ENCODE measurements at regions not wholly inside any gene's neighbourhood (a gene's known extent, or its start where the extent isn't known, plus 50 kb on each side); places are given as distances from the start of the nearest gene placed in this dataset.

DNA sequence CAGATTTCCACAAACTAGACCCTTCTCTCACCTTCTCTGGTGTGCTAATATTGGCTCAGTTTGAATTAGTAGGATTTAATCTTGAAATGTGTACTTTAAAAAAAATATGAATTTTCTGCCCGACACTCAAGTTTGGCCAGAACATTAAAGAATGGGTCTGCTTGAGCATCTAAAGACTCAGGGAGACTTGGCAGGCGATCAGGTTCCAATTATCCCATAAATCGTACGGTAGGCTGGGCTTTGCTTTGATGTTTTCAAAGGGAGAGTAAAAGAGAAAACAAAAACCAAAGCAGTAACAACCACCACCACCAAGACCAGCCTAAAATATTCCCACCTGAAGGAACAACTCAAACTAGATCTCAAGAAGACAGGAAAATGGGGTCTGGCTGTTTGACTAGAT, 230.8 kb downstream of the EBLN2 start:
- no peaks in the 10 kb centered on the region for H3K9me3 Mint-ChIP-seq
- no peak for ATAC-seq
- no peaks in the 10 kb centered on the region for H3K27me3 Mint-ChIP-seq (ENCODE audit: low read depth)
- TF ChIP-seq KAT7 (CRISPR knock-in tag; IDR thresholded peaks at IDR 0.05; ENCODE audit: borderline replicate concordance): no peak
- TF ChIP-seq, protein P1, sequence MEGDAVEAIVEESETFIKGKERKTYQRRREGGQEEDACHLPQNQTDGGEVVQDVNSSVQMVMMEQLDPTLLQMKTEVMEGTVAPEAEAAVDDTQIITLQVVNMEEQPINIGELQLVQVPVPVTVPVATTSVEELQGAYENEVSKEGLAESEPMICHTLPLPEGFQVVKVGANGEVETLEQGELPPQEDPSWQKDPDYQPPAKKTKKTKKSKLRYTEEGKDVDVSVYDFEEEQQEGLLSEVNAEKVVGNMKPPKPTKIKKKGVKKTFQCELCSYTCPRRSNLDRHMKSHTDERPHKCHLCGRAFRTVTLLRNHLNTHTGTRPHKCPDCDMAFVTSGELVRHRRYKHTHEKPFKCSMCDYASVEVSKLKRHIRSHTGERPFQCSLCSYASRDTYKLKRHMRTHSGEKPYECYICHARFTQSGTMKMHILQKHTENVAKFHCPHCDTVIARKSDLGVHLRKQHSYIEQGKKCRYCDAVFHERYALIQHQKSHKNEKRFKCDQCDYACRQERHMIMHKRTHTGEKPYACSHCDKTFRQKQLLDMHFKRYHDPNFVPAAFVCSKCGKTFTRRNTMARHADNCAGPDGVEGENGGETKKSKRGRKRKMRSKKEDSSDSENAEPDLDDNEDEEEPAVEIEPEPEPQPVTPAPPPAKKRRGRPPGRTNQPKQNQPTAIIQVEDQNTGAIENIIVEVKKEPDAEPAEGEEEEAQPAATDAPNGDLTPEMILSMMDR (IDR thresholded peaks at IDR 0.05): no peak
- TF ChIP-seq ZNF263 (CRISPR knock-in tag; IDR thresholded peaks at IDR 0.05; ENCODE audit: low read depth): no peak
- no peak for TF ChIP-seq CREM (CRISPR knock-in tag; IDR thresholded peaks at IDR 0.05)
- TF ChIP-seq, protein P2, sequence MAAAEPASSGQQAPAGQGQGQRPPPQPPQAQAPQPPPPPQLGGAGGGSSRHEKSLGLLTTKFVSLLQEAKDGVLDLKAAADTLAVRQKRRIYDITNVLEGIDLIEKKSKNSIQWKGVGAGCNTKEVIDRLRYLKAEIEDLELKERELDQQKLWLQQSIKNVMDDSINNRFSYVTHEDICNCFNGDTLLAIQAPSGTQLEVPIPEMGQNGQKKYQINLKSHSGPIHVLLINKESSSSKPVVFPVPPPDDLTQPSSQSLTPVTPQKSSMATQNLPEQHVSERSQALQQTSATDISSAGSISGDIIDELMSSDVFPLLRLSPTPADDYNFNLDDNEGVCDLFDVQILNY (CRISPR knock-in tag; IDR thresholded peaks at IDR 0.05): no peak
- TF ChIP-seq ETV6 (CRISPR knock-in tag; IDR thresholded peaks at IDR 0.05): no peak
- TF ChIP-seq, protein P3, sequence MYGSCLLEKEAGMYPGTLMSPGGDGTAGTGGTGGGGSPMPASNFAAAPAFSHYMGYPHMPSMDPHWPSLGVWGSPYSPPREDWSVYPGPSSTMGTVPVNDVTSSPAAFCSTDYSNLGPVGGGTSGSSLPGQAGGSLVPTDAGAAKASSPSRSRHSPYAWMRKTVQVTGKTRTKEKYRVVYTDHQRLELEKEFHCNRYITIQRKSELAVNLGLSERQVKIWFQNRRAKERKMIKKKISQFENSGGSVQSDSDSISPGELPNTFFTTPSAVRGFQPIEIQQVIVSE (CRISPR knock-in tag; IDR thresholded peaks at IDR 0.05; ENCODE audit: borderline replicate concordance): no peak
- TF ChIP-seq, protein P4, sequence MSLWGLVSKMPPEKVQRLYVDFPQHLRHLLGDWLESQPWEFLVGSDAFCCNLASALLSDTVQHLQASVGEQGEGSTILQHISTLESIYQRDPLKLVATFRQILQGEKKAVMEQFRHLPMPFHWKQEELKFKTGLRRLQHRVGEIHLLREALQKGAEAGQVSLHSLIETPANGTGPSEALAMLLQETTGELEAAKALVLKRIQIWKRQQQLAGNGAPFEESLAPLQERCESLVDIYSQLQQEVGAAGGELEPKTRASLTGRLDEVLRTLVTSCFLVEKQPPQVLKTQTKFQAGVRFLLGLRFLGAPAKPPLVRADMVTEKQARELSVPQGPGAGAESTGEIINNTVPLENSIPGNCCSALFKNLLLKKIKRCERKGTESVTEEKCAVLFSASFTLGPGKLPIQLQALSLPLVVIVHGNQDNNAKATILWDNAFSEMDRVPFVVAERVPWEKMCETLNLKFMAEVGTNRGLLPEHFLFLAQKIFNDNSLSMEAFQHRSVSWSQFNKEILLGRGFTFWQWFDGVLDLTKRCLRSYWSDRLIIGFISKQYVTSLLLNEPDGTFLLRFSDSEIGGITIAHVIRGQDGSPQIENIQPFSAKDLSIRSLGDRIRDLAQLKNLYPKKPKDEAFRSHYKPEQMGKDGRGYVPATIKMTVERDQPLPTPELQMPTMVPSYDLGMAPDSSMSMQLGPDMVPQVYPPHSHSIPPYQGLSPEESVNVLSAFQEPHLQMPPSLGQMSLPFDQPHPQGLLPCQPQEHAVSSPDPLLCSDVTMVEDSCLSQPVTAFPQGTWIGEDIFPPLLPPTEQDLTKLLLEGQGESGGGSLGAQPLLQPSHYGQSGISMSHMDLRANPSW (CRISPR knock-in tag; conservative IDR thresholded peaks at IDR 0.05; ENCODE audit: low read depth): no peak
- no peak for TF ChIP-seq ZNF138 (CRISPR knock-in tag; conservative IDR thresholded peaks at IDR 0.05)
- no peak for TF ChIP-seq ZNF121 (CRISPR knock-in tag; IDR thresholded peaks at IDR 0.05)
- TF ChIP-seq, protein P5, sequence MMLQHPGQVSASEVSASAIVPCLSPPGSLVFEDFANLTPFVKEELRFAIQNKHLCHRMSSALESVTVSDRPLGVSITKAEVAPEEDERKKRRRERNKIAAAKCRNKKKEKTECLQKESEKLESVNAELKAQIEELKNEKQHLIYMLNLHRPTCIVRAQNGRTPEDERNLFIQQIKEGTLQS (CRISPR knock-in tag; conservative IDR thresholded peaks at IDR 0.05): no peak
- no peak for TF ChIP-seq HMGA2 (CRISPR knock-in tag; IDR thresholded peaks at IDR 0.05)
- TF ChIP-seq, protein P6, sequence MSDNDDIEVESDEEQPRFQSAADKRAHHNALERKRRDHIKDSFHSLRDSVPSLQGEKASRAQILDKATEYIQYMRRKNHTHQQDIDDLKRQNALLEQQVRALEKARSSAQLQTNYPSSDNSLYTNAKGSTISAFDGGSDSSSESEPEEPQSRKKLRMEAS (CRISPR knock-in tag; IDR thresholded peaks at IDR 0.05): no peak
- TF ChIP-seq TCF7 (CRISPR knock-in tag; IDR thresholded peaks at IDR 0.05; ENCODE audit: low read depth): no peak
- TF ChIP-seq FOXP1 (CRISPR knock-in tag; IDR thresholded peaks at IDR 0.05; ENCODE audit: borderline replicate concordance): no peak
- CTCF ChIA-PET: no interaction called here
- no peak overlapping the region for H3K27ac Mint-ChIP-seq
- no peaks in the 10 kb centered on the region for H3K36me3 Mint-ChIP-seq
- H3K4me3 Mint-ChIP-seq: no peak overlapping the region
- DNase-seq (ENCODE audit: low spot score): no peak
- POLR2A ChIA-PET: no interaction called here
- peaks cover 22% of the 10 kb centered on the region for H3K4me1 Mint-ChIP-seq

DNA sequence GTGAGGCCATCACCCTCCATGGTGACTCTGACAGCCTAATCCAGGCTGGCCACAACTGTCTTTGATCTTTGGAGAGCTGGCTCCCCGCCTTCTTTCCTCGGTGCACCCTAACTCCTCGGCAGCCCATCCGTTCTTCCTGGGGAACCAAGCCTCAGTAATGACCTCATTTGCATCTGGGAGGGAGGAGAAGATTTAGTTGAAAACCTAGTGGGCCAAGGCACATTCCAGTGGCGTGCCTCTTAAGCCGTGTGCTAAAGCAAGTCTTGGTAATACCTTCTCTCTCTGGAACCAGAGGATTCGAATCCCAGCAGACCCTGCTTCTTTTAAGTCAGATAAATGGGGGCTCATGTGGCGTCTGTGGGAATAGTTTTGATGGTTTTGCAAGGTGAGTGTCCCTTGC, 233.1 kb downstream of the EBLN2 start:
- TF ChIP-seq, protein P7, sequence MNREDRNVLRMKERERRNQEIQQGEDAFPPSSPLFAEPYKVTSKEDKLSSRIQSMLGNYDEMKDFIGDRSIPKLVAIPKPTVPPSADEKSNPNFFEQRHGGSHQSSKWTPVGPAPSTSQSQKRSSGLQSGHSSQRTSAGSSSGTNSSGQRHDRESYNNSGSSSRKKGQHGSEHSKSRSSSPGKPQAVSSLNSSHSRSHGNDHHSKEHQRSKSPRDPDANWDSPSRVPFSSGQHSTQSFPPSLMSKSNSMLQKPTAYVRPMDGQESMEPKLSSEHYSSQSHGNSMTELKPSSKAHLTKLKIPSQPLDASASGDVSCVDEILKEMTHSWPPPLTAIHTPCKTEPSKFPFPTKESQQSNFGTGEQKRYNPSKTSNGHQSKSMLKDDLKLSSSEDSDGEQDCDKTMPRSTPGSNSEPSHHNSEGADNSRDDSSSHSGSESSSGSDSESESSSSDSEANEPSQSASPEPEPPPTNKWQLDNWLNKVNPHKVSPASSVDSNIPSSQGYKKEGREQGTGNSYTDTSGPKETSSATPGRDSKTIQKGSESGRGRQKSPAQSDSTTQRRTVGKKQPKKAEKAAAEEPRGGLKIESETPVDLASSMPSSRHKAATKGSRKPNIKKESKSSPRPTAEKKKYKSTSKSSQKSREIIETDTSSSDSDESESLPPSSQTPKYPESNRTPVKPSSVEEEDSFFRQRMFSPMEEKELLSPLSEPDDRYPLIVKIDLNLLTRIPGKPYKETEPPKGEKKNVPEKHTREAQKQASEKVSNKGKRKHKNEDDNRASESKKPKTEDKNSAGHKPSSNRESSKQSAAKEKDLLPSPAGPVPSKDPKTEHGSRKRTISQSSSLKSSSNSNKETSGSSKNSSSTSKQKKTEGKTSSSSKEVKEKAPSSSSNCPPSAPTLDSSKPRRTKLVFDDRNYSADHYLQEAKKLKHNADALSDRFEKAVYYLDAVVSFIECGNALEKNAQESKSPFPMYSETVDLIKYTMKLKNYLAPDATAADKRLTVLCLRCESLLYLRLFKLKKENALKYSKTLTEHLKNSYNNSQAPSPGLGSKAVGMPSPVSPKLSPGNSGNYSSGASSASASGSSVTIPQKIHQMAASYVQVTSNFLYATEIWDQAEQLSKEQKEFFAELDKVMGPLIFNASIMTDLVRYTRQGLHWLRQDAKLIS (CRISPR knock-in tag; IDR thresholded peaks at IDR 0.05; ENCODE audit: borderline replicate concordance): no peak
- TF ChIP-seq NFATC4 (CRISPR knock-in tag; IDR thresholded peaks at IDR 0.05) (no peak), GABPB1 (CRISPR knock-in tag; IDR thresholded peaks at IDR 0.05) (no peak), ZNF263 (CRISPR knock-in tag; IDR thresholded peaks at IDR 0.05; ENCODE audit: low read depth) (no peak), KAT7 (CRISPR knock-in tag; IDR thresholded peaks at IDR 0.05; ENCODE audit: borderline replicate concordance) (no peak), GRHL2 (CRISPR knock-in tag; IDR thresholded peaks at IDR 0.05; ENCODE audit: insufficient replicate concordance, severe bottlenecking) (no peak)
- TF ChIP-seq, protein P8, sequence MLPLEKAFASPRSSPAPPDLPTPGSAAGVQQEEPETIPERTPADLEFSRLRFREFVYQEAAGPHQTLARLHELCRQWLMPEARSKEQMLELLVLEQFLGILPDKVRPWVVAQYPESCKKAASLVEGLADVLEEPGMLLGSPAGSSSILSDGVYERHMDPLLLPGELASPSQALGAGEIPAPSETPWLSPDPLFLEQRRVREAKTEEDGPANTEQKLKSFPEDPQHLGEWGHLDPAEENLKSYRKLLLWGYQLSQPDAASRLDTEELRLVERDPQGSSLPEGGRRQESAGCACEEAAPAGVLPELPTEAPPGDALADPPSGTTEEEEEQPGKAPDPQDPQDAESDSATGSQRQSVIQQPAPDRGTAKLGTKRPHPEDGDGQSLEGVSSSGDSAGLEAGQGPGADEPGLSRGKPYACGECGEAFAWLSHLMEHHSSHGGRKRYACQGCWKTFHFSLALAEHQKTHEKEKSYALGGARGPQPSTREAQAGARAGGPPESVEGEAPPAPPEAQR (CRISPR knock-in tag; IDR thresholded peaks at IDR 0.05): no peak
- TF ChIP-seq, protein P9, sequence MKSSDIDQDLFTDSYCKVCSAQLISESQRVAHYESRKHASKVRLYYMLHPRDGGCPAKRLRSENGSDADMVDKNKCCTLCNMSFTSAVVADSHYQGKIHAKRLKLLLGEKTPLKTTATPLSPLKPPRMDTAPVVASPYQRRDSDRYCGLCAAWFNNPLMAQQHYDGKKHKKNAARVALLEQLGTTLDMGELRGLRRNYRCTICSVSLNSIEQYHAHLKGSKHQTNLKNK (CRISPR knock-in tag; IDR thresholded peaks at IDR 0.05): no peak
- Mint-ChIP-seq H3K9me3 (no peaks in the 10 kb centered on the region), H3K4me3 (no peak overlapping the region), H3K4me1 (peaks cover 22% of the 10 kb centered on the region), H3K27ac (no peak overlapping the region), H3K36me3 (no peaks in the 10 kb centered on the region), H3K27me3 (ENCODE audit: low read depth) (no peaks in the 10 kb centered on the region)
- DNase-seq (ENCODE audit: low spot score) (peak; percentile 12), ATAC-seq (peak; percentile 89)
- POLR2A ChIA-PET: no interaction called here
- CTCF ChIA-PET: no interaction called here

Data from WTC11 (cell line).